ENCODE measurements at regions not wholly inside any gene's neighbourhood (a gene's known extent, or its start where the extent isn't known, plus 50 kb on each side); places are given as distances from the start of the nearest gene placed in this dataset.

GRCh38 chr12:83997423-83997822 is 915.2 kb downstream of the SLC6A15 start (continued):
- no peak for TF ChIP-seq ZNF488 (tag by site-specific recombination; IDR thresholded peaks at IDR 0.05)
- no peak for TF ChIP-seq PRDM6 (tag by site-specific recombination; IDR thresholded peaks at IDR 0.05)

GRCh38 chr12:83996671-83997070 is 915.9 kb downstream of the SLC6A15 start:
- CTCF ChIA-PET: no interaction called here

GRCh38 chr12:83985084-83985483 is 927.5 kb downstream of the SLC6A15 start:
- Histone ChIP-seq H3K27ac (ENCODE audit: extremely low read depth, low read depth, low read length) (no peak overlapping the region), H3K36me3 (ENCODE audit: control insufficient read depth in 2 of 2, insufficient read depth in 1 of 2, low read length in 2 of 2) (no peaks in the 10 kb centered on the region), H3K4me1 (ENCODE audit: control insufficient read depth, insufficient read depth, low read length) (no peaks in the 10 kb centered on the region), H3K4me3 (ENCODE audit: low read depth, low read length) (no peak overlapping the region), H3K9me3 (ENCODE audit: control insufficient read depth, insufficient read depth, low read depth, low read length) (no peaks in the 10 kb centered on the region)
- ChIA-PET POLR2A (no interaction called here), CTCF (no interaction called here)
- TF ChIP-seq ZNF488 (tag by site-specific recombination; IDR thresholded peaks at IDR 0.05): no peak
- TF ChIP-seq ATF2 (tag by site-specific recombination; IDR thresholded peaks at IDR 0.05; ENCODE audit: low read depth): no peak
- no peak for TF ChIP-seq ZNF23 (tag by site-specific recombination; IDR thresholded peaks at IDR 0.05; ENCODE audit: borderline replicate concordance)
- no peak for TF ChIP-seq TSHZ1 (tag by site-specific recombination; IDR thresholded peaks at IDR 0.05; ENCODE audit: borderline replicate concordance)
- TF ChIP-seq REST (tag by site-specific recombination; IDR thresholded peaks at IDR 0.05): no peak
- TF ChIP-seq ZNF140 (tag by site-specific recombination; IDR thresholded peaks at IDR 0.05): no peak
- no peak for TF ChIP-seq GLIS2 (tag by site-specific recombination; IDR thresholded peaks at IDR 0.05)
- no peak for TF ChIP-seq ZNF416 (tag by site-specific recombination; IDR thresholded peaks at IDR 0.05)
- TF ChIP-seq MEIS1 (CRISPR knock-in tag; IDR thresholded peaks at IDR 0.05; ENCODE audit: borderline replicate concordance): no peak
- TF ChIP-seq ZNF121 (tag by site-specific recombination; IDR thresholded peaks at IDR 0.05): no peak
- TF ChIP-seq BCL6B (tag by site-specific recombination; IDR thresholded peaks at IDR 0.05): no peak
- TF ChIP-seq ZEB2 (tag by site-specific recombination; IDR thresholded peaks at IDR 0.05): no peak
- TF ChIP-seq ZNF785 (tag by site-specific recombination; IDR thresholded peaks at IDR 0.05): no peak
- TF ChIP-seq ZNF24 (tag by site-specific recombination; IDR thresholded peaks at IDR 0.05): no peak
- no peak for TF ChIP-seq ZNF624 (tag by site-specific recombination; IDR thresholded peaks at IDR 0.05)
- no peak for TF ChIP-seq ZNF580 (tag by site-specific recombination; IDR thresholded peaks at IDR 0.05)
- no peak for TF ChIP-seq ZNF670 (tag by site-specific recombination; IDR thresholded peaks at IDR 0.05; ENCODE audit: low read depth)

More at GRCh38 chr12:83996671-83997070, 915.9 kb downstream of the SLC6A15 start:
- H3K36me3 ChIP-seq (ENCODE audit: control insufficient read depth in 2 of 2, insufficient read depth in 1 of 2, low read length in 2 of 2): no peaks in the 10 kb centered on the region
- H3K27ac ChIP-seq (ENCODE audit: extremely low read depth, low read depth, low read length): no peak overlapping the region
- H3K4me1 ChIP-seq (ENCODE audit: control insufficient read depth, insufficient read depth, low read length): no peaks in the 10 kb centered on the region
- TF ChIP-seq BCL11B (tag by site-specific recombination; IDR thresholded peaks at IDR 0.05; ENCODE audit: low read depth): no peak
- TF ChIP-seq ZBTB7A (tag by site-specific recombination; IDR thresholded peaks at IDR 0.05; ENCODE audit: low read depth): no peak
- TF ChIP-seq HOXC10 (CRISPR knock-in tag; IDR thresholded peaks at IDR 0.05): no peak
- POLR2A ChIA-PET: no interaction called here
- no peak overlapping the region for H3K4me3 ChIP-seq (ENCODE audit: low read depth, low read length)
- no peaks in the 10 kb centered on the region for H3K9me3 ChIP-seq (ENCODE audit: control insufficient read depth, insufficient read depth, low read depth, low read length)
